GM18498 (cell line): ENCODE measurements at regions not wholly inside any gene's neighbourhood (a gene's known extent, or its start where the extent isn't known, plus 50 kb on each side); places are given as distances from the start of the nearest gene placed in this dataset.

Experiments used
- ATAC-seq: cut with Tn5 transposase; IDR thresholded peaks from one replicate; pipeline ENCODE4 v1.9.1; 2021; ENCODE audit warnings: mild to moderate bottlenecking, moderate library complexity; ENCODE audit not compliant: unreplicated experiment

DNA sequence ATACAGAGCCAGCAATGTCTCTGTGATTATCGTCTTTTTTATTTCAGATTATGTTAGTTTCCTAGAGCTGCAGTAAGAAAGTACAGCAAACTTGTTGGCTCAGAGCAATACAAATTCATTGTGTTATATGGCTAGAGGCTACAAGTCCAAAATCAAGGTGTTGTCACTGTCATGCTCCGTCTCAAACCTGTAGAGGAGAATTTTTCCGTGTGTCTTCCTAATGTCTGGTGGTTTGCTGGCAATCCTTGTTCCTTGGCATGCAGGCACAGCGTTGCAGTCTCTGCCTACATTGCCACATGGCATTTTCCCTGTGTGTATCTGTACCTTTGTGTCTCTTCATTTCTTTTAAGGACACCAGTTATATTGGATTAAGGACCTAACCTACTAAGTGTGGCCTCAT lies 244.4 kb downstream of the LRRIQ3 start:
- no peak for ATAC-seq

- no peak for ATAC-seq
These were observed 244.8 kb downstream of the LRRIQ3 start for GRCh38 chr1:73953186-73953585.

DNA sequence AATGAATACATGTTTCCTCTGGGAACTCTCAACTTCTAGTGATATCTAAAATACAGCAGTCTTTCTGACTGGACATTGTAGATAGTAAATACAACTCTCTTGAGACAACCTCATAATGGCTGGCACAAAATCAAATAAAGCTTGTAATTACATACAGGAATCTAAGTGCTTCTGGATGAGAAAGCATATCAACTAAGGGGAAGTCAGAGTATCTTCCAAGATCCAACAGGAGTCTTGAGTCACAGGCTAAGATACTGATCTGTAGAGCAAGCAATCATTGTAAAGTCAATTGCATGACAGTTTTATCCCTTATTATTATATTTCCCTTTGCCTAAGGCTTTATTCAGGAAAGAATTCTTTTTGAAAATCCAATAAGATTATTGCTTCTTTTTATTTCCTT lies 249.9 kb downstream of the LRRIQ3 start:
- ATAC-seq = no peak

GRCh38 chr1:73947009-73947408 lies 251.0 kb downstream of the LRRIQ3 start:
- ATAC-seq = no peak

GRCh38 chr1:73943270-73943669 lies 254.7 kb downstream of the LRRIQ3 start:
- ATAC-seq = no peak

DNA sequence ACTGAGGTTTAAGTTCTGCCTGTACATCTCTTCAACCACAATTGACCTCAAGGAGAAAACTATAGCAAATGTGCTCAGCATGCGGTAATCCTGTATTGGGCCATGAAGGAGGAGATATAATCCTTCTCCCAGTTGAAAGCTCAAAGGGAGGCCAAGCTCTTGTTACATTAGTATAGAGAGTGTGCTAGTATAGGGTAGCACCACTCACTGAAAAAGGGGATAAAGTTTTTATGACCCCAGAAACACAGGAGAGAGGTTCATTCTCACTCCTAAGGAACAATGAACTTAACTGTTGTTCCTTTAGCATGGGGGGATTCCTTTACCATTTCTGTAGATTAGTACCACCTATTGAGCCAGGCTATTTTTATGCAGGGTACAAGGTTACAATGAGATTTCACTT lies 267.7 kb downstream of the LRRIQ3 start:
- no peak for ATAC-seq

DNA sequence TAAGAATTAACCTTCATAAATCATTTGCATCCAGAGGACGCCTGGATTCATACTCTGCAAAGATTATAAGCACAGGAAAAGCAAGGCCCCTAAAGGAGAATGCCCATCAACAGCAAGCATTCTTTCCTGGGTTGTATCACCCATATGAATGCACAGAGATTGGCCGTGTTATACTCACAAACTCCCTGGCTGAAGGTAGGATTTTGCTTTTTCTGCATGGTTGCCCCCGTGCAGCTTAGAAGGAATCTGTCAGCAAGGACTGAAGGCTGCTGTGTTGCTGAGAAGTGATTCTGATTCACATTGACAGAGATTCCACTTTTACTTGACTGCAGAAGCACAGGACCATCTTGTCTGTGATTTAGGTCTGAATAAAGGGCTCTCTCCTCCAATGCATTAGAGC lies 283.0 kb downstream of the LRRIQ3 start:
- no peak for ATAC-seq

GRCh38 chr1:73913025-73913424 lies 285.0 kb downstream of the LRRIQ3 start:
- ATAC-seq = no peak

DNA sequence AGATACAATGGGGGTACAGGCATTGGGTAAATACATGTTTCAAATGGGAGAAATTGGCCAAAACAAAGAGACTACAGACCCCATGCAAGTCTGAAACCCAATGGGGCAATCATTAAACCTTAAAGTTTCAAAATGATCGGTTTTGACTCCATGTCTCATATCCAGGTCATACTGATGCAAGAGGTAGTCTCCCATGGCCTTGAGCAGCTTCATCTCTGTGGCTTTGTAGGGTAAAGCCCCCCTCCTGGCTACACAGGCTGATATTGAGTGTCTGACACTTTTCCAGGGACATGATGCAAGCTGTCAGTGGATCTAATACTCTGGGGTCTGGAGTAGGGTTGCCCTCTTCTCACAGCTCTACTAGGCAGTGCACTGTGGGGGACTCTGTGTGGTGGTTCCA lies 286.1 kb downstream of the LRRIQ3 start:
- no peak for ATAC-seq

GRCh38 chr1:73910466-73910865 lies 287.5 kb downstream of the LRRIQ3 start:
- no peak for ATAC-seq

DNA sequence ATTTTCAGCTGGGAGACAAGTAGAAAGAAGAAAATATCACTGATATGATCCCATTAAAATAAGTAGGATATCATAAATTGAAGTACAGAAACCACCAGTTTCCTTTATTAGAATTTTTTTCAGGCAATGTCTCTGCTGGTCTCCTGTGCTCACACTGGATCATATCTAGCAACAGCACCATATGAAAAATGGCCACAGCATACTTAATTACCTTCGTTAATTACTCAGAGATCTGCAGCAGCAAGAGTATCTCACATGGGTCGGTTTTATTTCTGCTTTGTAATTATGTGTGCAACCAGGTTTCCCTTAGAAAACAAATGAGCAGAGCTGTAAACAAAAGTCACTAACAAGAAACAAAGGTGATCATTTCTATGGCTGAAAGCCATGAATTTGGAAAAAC lies 287.9 kb downstream of the LRRIQ3 start:
- ATAC-seq = no peak

- no peak for ATAC-seq
These were observed 288.9 kb downstream of the LRRIQ3 start for GRCh38 chr1:73909043-73909562.

DNA sequence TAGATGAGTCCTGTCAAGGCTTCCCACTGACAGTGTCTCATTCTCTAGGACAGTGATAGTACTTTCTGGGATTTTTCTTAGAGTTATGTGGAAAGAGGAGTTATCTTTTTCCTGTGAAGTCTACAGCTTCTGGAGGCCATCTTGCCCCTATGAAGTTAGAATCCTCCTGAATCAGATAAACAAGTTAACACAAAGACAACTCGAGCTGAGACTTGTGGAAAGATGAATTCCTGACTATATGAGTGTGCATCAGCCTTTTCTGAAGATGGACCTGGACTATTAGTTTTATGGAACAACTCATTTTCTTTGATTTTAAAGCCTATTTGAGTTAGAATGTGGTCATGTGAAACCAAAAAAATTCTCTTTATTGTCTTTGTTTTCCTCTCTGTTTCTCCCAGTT lies 290.9 kb downstream of the LRRIQ3 start:
- no peak for ATAC-seq

DNA sequence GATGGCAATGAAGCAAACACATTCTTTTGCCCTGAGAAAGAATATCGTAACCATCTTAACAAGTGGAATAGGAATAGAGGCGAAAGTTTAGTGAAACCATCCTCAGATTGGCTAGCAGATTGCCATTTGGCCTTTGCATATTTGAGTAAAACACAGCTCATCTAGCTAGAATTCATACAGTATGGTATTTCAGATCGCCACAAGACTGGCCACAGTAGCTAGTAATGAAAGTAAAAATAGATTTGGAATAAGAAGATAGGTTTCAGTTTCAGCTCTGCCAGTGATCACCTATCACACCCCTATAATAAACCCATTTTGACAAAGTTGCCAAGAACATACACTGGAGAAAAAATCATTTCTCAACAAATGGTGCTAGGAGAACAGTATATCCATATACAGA lies 294.9 kb downstream of the LRRIQ3 start:
- ATAC-seq = no peak

DNA sequence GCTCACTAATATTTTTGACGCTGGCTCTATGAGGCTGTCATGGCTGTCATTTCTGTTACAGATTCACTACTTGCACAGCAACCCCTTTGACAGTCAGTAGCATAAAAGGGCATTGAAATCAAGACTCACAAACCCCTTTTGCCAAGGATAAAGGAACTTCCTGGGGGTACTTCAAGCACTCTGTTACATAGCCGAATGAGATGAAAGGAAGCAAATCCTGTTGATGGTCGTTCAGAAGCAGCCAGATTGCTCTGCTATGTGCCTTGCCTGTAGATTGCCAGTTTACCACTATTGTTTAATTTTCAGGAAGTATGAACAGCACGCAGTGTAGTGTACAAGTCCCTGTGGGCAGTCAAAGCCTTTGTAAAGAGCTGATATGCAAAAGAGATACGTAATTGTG lies 296.2 kb downstream of the LRRIQ3 start:
- ATAC-seq = no peak

DNA sequence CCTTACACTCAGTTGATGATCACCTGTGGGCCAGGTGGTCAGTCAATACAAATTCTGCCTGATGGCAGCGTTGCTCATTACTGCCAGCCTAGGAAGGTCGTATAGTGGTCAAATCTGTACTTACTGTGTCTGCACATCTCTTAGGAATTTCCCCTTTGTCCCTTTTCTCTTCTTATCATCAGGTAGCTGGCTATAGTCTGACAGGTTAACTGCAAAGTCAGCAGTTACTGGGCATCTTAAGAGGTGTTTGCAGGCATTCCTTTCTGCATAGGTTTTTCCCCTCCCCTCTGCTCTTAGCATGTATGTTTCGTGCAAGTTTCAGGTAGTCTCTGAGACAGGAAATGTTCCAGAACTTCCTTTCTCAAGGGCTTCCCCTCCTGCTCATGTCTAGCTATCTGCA lies 298.7 kb downstream of the LRRIQ3 start:
- ATAC-seq = no peak

DNA sequence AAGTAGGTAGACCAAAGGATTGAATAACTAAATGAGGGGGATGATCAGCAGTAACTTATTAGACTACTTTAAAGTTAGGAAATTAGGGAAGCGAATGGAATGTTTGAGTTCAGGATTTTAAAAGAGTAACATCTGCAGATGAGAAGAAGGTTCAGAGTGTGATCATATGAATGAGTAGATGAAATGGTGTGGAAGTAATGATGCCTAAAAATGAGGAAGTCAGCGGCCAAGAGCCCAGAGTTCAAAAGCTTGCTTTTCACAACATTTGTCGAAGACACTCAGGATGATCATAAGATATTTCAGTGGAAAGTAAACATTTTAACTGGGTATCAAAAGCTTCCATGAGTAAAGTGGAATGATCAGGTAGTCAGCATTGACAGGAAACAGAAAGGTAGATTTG lies 299.4 kb downstream of the LRRIQ3 start:
- no peak for ATAC-seq

DNA sequence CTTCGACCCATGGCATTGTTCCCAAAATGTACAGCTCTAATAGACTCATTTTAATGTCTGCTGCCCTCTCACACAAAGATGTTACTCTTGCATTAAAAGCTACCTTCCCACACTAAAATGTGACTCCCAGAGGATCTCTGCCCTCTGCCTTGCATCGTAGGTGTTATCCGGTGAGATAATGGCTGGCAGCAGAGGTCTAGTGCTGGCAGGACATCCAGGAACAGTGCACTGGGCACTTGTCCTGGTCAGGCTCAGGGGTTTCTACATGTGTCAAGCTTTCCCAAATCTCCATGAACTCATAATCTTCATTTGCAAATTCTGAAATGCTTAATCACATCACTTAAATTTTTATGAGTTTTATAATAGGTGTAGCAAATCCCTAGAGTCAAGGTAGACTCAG lies 310.6 kb downstream of the LRRIQ3 start:
- no peak for ATAC-seq

GRCh38 chr1:73886716-73887115 lies 311.3 kb downstream of the LRRIQ3 start:
- ATAC-seq = no peak

DNA sequence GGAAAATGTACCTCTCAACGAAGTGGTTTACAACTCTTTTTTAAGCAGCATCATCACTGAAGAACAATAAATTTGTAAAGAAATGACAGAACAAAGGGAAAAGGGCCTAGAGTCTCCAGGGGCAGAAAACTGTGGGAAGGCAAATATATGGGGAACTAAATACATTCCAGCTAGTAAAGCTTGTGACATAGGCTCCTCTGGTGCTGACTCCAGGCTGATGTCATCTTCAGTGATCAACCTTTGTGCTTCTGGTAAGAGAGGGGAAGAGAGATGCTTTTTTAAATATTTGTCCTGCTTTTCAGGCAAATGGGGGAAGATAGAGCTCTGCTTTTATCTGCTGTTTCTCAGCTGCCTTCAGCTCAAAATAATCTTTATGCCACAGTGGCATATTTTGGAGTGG lies 323.2 kb downstream of the LRRIQ3 start:
- ATAC-seq = no peak

DNA sequence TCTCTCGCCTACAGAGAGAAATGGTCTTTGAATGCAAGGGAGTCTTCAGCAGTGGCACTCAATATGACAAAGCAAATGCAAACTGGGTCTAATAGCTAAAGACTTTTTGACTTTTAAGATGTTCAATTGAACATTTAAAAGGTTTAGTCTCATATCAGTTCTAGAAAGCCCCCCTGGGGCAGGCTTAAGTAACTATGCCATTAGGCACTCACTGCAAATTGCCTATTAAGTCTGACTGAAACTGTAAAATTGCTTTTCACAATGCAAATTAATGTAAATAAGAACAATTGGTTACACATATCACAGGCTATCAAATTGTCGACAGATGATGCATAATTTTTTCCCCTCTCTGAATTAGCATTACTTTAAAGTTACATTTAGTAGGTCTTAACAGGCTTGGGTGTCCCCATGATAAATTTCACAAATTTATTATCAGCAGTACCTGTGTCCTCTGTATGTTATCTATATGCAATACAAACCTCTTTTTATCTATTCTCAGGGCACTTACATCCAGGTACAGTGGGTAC lies 329.1 kb downstream of the LRRIQ3 start:
- no peak for ATAC-seq

- no peak for ATAC-seq
These were observed 335.6 kb downstream of the LRRIQ3 start for GRCh38 chr1:73862355-73862754.

GRCh38 chr1:73860421-73860950 lies 337.5 kb downstream of the LRRIQ3 start:
- no peak for ATAC-seq
